ENCODE measurements at regions not wholly inside any gene's neighbourhood (a gene's known extent, or its start where the extent isn't known, plus 50 kb on each side); places are given as distances from the start of the nearest gene placed in this dataset.

DNA sequence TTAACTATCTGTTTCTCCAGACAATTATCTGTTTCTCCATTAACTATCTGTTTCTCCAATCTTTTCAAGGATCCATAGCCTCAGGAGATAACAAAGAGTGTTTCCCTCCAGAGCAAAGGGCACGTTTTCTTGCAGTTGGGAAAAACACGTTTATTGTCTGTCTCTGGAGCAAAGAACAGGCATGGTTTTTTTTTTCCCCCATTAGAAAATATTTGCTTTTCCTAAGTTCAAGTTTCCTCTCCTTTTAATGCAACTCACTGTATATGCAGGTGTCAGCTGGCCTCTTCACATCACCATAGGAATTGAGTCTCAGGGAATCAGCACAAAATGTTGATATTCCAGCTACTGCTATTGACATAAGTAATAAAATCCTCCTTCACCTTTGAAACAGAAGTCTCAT is 984.4 kb downstream of the RAB28 start:
- 41 to 59% (median 54%) methylated on average over 2 of the region's 2 CpGs for WGBS, 5 donors
- H3K4me1 ChIP-seq, result no peaks in the 10 kb centered on the region
- no peak overlapping the region for H3K27ac ChIP-seq
- TF ChIP-seq, protein P1, sequence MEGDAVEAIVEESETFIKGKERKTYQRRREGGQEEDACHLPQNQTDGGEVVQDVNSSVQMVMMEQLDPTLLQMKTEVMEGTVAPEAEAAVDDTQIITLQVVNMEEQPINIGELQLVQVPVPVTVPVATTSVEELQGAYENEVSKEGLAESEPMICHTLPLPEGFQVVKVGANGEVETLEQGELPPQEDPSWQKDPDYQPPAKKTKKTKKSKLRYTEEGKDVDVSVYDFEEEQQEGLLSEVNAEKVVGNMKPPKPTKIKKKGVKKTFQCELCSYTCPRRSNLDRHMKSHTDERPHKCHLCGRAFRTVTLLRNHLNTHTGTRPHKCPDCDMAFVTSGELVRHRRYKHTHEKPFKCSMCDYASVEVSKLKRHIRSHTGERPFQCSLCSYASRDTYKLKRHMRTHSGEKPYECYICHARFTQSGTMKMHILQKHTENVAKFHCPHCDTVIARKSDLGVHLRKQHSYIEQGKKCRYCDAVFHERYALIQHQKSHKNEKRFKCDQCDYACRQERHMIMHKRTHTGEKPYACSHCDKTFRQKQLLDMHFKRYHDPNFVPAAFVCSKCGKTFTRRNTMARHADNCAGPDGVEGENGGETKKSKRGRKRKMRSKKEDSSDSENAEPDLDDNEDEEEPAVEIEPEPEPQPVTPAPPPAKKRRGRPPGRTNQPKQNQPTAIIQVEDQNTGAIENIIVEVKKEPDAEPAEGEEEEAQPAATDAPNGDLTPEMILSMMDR (IDR thresholded peaks at IDR 0.05 in 8 of 11, conservative IDR thresholded peaks at IDR 0.05 in 3 of 11), result no peak
- TF ChIP-seq POLR2A (IDR thresholded peaks at IDR 0.05), result no peak
- no peak for TF ChIP-seq POLR2AphosphoS5 (IDR thresholded peaks at IDR 0.05)
- H3K27me3 ChIP-seq (replicated peaks in 1 of 7), result no peaks in the 10 kb centered on the region
- H3K4me3 ChIP-seq, result no peak overlapping the region
- no peaks in the 10 kb centered on the region for H3K36me3 ChIP-seq
- H3K9me3 ChIP-seq, result peaks cover 0 to 11% (median 0%) of the 10 kb centered on the region in 8 donors
- no peak for DNase-seq
- intact Hi-C loops (cut with DNase I; ENCODE audit: low total_unique reads), result no loop called here

DNA sequence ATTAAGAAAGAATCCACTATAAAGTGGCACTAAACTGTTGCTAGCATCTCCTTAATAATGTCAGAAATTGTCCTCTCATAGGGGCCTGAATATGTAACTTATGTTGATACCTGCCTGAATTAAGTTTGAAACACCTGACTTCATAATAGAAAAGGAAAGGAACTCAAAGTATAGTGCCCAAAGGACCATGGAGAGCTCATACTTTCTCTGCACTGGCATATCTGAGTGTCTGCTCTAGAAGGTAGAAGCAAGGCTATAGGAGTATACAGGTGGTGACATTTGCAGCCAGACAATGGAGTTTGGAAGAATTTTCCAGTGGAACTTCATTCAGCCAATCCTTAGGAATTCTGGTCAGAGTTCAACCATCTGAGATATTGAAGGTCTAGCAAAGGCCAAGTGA is 988.9 kb downstream of the RAB28 start:
- no peak overlapping the region for H3K27ac ChIP-seq
- no peaks in the 10 kb centered on the region for H3K4me1 ChIP-seq
- DNase-seq, result no peak
- intact Hi-C loops (cut with DNase I; ENCODE audit: low total_unique reads), result no loop called here
- H3K9me3 ChIP-seq, result peaks cover 0 to 1% (median 0%) of the 10 kb centered on the region in 8 donors
- H3K27me3 ChIP-seq (replicated peaks in 1 of 7), result no peaks in the 10 kb centered on the region
- TF ChIP-seq POLR2A (IDR thresholded peaks at IDR 0.05), result no peak
- TF ChIP-seq, protein P1 (IDR thresholded peaks at IDR 0.05 in 8 of 11, conservative IDR thresholded peaks at IDR 0.05 in 3 of 11), result no peak
- no peak for TF ChIP-seq POLR2AphosphoS5 (IDR thresholded peaks at IDR 0.05)
- H3K4me3 ChIP-seq, result no peak overlapping the region
- no peaks in the 10 kb centered on the region for H3K36me3 ChIP-seq

DNA sequence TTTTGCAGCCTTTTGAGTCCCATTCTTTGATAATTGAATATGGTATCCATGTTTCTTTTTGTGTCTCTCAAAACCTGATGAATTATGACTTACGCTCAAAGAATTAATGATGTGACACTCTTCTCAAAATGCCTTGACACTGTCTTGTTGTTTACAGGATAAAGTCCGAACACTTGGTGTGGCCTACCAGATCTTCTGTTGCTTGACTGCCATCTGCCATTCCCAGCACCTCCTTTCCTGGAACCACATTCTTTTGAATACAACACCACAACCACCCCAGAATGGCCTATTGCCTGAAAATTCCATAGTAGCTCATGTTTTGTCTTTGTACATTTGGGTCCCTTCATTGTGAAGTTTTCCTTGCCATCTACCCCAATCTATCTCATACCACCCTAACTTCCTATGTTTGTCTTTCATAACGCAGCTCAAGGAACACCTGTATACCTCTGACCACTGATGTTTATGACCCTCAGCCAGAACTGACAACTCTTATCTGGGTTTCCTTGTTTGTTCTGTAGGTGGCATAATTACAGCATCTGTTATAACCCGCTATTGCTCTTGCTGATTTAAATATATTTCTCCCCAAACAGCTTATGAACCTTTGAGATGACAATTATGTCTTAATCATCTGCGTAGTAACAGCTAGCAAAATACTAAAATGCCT is 991.3 kb downstream of the RAB28 start:
- H3K9me3 ChIP-seq, result peaks cover 0 to 8% (median 0%) of the 10 kb centered on the region in 8 donors
- H3K36me3 ChIP-seq, result no peaks in the 10 kb centered on the region
- no peak overlapping the region for H3K4me3 ChIP-seq
- intact Hi-C loops (cut with DNase I; ENCODE audit: low total_unique reads), result no loop called here
- TF ChIP-seq POLR2AphosphoS5 (IDR thresholded peaks at IDR 0.05), result no peak
- no peak for TF ChIP-seq POLR2A (IDR thresholded peaks at IDR 0.05)
- TF ChIP-seq, protein P1 (IDR thresholded peaks at IDR 0.05 in 8 of 11, conservative IDR thresholded peaks at IDR 0.05 in 3 of 11), result no peak
- H3K27me3 ChIP-seq (replicated peaks in 1 of 7), result no peaks in the 10 kb centered on the region
- WGBS, 5 donors, result 79 to 87% (median 84%) methylated on average over 5 of the region's 5 CpGs
- H3K27ac ChIP-seq, result no peak overlapping the region
- DNase-seq, result no peak
- no peaks in the 10 kb centered on the region for H3K4me1 ChIP-seq

- no peak for DNase-seq
- Histone ChIP-seq H3K36me3 (no peaks in the 10 kb centered on the region), H3K27ac (no peak overlapping the region), H3K9me3 (peaks cover 0 to 30% (median 0%) of the 10 kb centered on the region in 8 donors), H3K4me3 (no peak overlapping the region), H3K27me3 (replicated peaks in 1 of 7) (no peaks in the 10 kb centered on the region), H3K4me1 (no peaks in the 10 kb centered on the region)
- intact Hi-C loops (cut with DNase I; ENCODE audit: low total_unique reads), result no loop called here
- 25 to 39% (median 34%) methylated on average over 5 of the region's 5 CpGs for WGBS, 5 donors
- no peak for TF ChIP-seq POLR2AphosphoS5 (IDR thresholded peaks at IDR 0.05)
- TF ChIP-seq, protein P1 (IDR thresholded peaks at IDR 0.05 in 8 of 11, conservative IDR thresholded peaks at IDR 0.05 in 3 of 11), result no peak
- no peak for TF ChIP-seq POLR2A (IDR thresholded peaks at IDR 0.05)
Measured at GRCh38 chr4:12488672-12489071, 995.5 kb downstream of the RAB28 start.
